WTC11 (cell line): ENCODE measurements at regions not wholly inside any gene's neighbourhood (a gene's known extent, or its start where the extent isn't known, plus 50 kb on each side); places are given as distances from the start of the nearest gene placed in this dataset.

Source experiments
- ATAC-seq: fragments of 200-7000 bp; cut with Tn5 transposase; 2 replicates; pipeline ENCODE4 v1.10.0; 2021; ENCODE audit warnings: mild to moderate bottlenecking, moderate library complexity
- CTCF ChIA-PET: fragments of 300-600 bp; sonication (Branson Sonifier 250); formaldehyde crosslinking; loops from one replicate; lab custom pipeline; 2021; ENCODE audit warnings: antibody characterized with exemption; lab: Charles Lee
- POLR2A ChIA-PET: fragments of 350-600 bp; sonication (Branson Sonifier 250); formaldehyde crosslinking; loops from one replicate; lab custom pipeline; 2021; ENCODE audit warnings: antibody characterized with exemption; lab: Charles Lee
- DNase-seq: peaks from one replicate; pipeline ENCODE4 v3.0.0; 2021; ENCODE audit warnings: low spot score
- H3K27ac Mint-ChIP-seq: 2 replicates; pipeline ENCODE4 v1.8.0; 2021; ENCODE audit warnings: mixed read lengths
- H3K27me3 Mint-ChIP-seq: 2 replicates; pipeline ENCODE4 v1.8.0; 2021; ENCODE audit warnings: low read depth, mild to moderate bottlenecking, moderate library complexity, mixed read lengths
- H3K36me3 Mint-ChIP-seq: 2 replicates; pipeline ENCODE4 v1.8.0; 2021; ENCODE audit warnings: mixed read lengths
- H3K4me1 Mint-ChIP-seq: 2 replicates; pipeline ENCODE4 v1.8.0; 2022; ENCODE audit warnings: mixed read lengths
- H3K4me3 Mint-ChIP-seq: 2 replicates; pipeline ENCODE4 v1.8.0; 2021; ENCODE audit warnings: mild to moderate bottlenecking, moderate library complexity, mixed read lengths
- H3K9me3 Mint-ChIP-seq: 2 replicates; pipeline ENCODE4 v1.8.0; 2021; ENCODE audit warnings: mixed read lengths
- AFF4 ChIP-seq: sonication (generic); formaldehyde crosslinking; IDR thresholded peaks from 2 replicates; pipeline ENCODE4 v1.8.1; 2023; ENCODE audit warnings: mild to moderate bottlenecking, missing genetic modification reagents, borderline replicate concordance
- ARID4B ChIP-seq: sonication (generic); formaldehyde crosslinking; IDR thresholded peaks from 2 replicates; pipeline ENCODE4 v1.8.0; 2023; ENCODE audit warnings: missing genetic modification reagents, mild to moderate bottlenecking, borderline replicate concordance
- CDX4 ChIP-seq: fragments of 250-450 bp; sonication (Bioruptor Pico); IDR thresholded peaks from 2 replicates; pipeline ENCODE4 v1.9.0; 2021; ENCODE audit warnings: moderate library complexity, mild to moderate bottlenecking, inconsistent platforms, borderline replicate concordance
- EMX1 ChIP-seq: fragments of 250-450 bp; sonication (Bioruptor Pico); IDR thresholded peaks from 2 replicates; pipeline ENCODE4 v1.8.0; 2021; ENCODE audit warnings: mild to moderate bottlenecking
- ERG ChIP-seq: fragments of 250-450 bp; sonication (Bioruptor Pico); IDR thresholded peaks from 2 replicates; pipeline ENCODE4 v1.8.0; 2021; ENCODE audit warnings: mild to moderate bottlenecking
- FOXK1 ChIP-seq: sonication (generic); formaldehyde crosslinking; IDR thresholded peaks from 2 replicates; pipeline ENCODE4 v1.8.0; 2022; ENCODE audit warnings: mild to moderate bottlenecking, moderate library complexity, missing genetic modification reagents
- GTF2I ChIP-seq: fragments of 250-450 bp; sonication (Bioruptor Pico); conservative IDR thresholded peaks from 2 replicates; pipeline ENCODE4 v1.4.0; 2021; ENCODE audit warnings: mild to moderate bottlenecking
- MYBL2 ChIP-seq: sonication (generic); formaldehyde crosslinking; IDR thresholded peaks from 2 replicates; pipeline ENCODE4 v1.8.1; 2023; ENCODE audit warnings: mild to moderate bottlenecking, moderate library complexity, missing genetic modification reagents
- NFE2L1 ChIP-seq: sonication (generic); formaldehyde crosslinking; IDR thresholded peaks from 2 replicates; pipeline ENCODE4 v1.8.1; 2023; ENCODE audit warnings: missing genetic modification reagents
- NR2C2 ChIP-seq: sonication (generic); formaldehyde crosslinking; IDR thresholded peaks from 2 replicates; pipeline ENCODE4 v1.8.0; 2022; ENCODE audit warnings: mild to moderate bottlenecking, missing genetic modification reagents
- OVOL2 ChIP-seq: fragments of 250-450 bp; sonication (Bioruptor Pico); IDR thresholded peaks from 2 replicates; pipeline ENCODE4 v1.9.0; 2021; ENCODE audit warnings: mild to moderate bottlenecking, borderline replicate concordance
- SMAD4 ChIP-seq: sonication (generic); formaldehyde crosslinking; IDR thresholded peaks from 2 replicates; pipeline ENCODE4 v1.8.0; 2022; ENCODE audit warnings: mild to moderate bottlenecking, missing genetic modification reagents
- ZMAT4 ChIP-seq: fragments of 250-450 bp; sonication (Bioruptor Pico); IDR thresholded peaks from 2 replicates; pipeline ENCODE4 v1.9.0; 2021; ENCODE audit warnings: mild to moderate bottlenecking

- CTCF ChIA-PET: no interaction called here
- no peak overlapping the region for H3K27ac Mint-ChIP-seq
- no peaks in the 10 kb centered on the region for H3K27me3 Mint-ChIP-seq
- H3K36me3 Mint-ChIP-seq: no peaks in the 10 kb centered on the region
- H3K4me3 Mint-ChIP-seq: no peak overlapping the region
- H3K9me3 Mint-ChIP-seq: 0 out of 2 replicates have a peak, but pooled peaks cover 3% of the 10 kb centered on the region
- peaks cover 41% of the 10 kb centered on the region for H3K4me1 Mint-ChIP-seq
- TF ChIP-seq OVOL2 (no peak), AFF4 (CRISPR knock-in tag) (no peak), ARID4B (CRISPR knock-in tag) (no peak), EMX1 (no peak), GTF2I (no peak), MYBL2 (CRISPR knock-in tag) (no peak), NFE2L1 (CRISPR knock-in tag) (no peak), ZMAT4 (CRISPR knock-in tag) (no peak), ERG (CRISPR knock-in tag) (no peak), SMAD4 (no peak), NR2C2 (CRISPR knock-in tag) (no peak)
- ATAC-seq (no peak), DNase-seq (no peak)
- POLR2A ChIA-PET: no interaction called here
Observed at GRCh38 chr9:108138516-108138915, 648.9 kb upstream of the KLF4 start.

GRCh38 chr9:108136656-108137055 is 647.1 kb upstream of the KLF4 start:
- TF ChIP-seq FOXK1 (CRISPR knock-in tag): no peak
- TF ChIP-seq CDX4: no peak
- H3K27me3 Mint-ChIP-seq: no peaks in the 10 kb centered on the region
- 0 out of 2 replicates have a peak, but pooled peaks cover 3% of the 10 kb centered on the region for H3K9me3 Mint-ChIP-seq
- H3K36me3 Mint-ChIP-seq: no peaks in the 10 kb centered on the region
- no peak for DNase-seq
- H3K27ac Mint-ChIP-seq: no peak overlapping the region
- ATAC-seq: no peak
- H3K4me3 Mint-ChIP-seq: no peak overlapping the region
- POLR2A ChIA-PET: no interaction called here
- peaks cover 42% of the 10 kb centered on the region for H3K4me1 Mint-ChIP-seq
- CTCF ChIA-PET: no interaction called here
